ENCODE measurements at regions not wholly inside any gene's neighbourhood (a gene's known extent, or its start where the extent isn't known, plus 50 kb on each side); places are given as distances from the start of the nearest gene placed in this dataset.
A peak's percentile ranks its signal among the peaks of the same experiment; 100 is the strongest.

GRCh38 chr10:8193546-8193945 is 139.1 kb downstream of the GATA3 start:
- peaks cover 32% of the 10 kb centered on the region for H3K4me1 ChIP-seq (replicated peaks; ENCODE audit: insufficient read depth)
- H3K9me2 ChIP-seq (ENCODE audit: insufficient read depth), result no peaks in the 10 kb centered on the region
- ChIA-PET CTCF (no interaction called here), POLR2A (ENCODE audit: unreplicated experiment) (no interaction called here)
- no peaks in the 10 kb centered on the region for H3K36me3 ChIP-seq (ENCODE audit: low read depth)
- H3K27me3 ChIP-seq (ENCODE audit: insufficient read depth, low read depth), result no peaks in the 10 kb centered on the region
- H4K20me1 ChIP-seq (ENCODE audit: insufficient read depth), result no peaks in the 10 kb centered on the region
- H3K27ac ChIP-seq, result peak overlapping the region; percentile 99
- H2AFZ ChIP-seq, result peak overlapping the region; percentile 69
- H3K79me2 ChIP-seq (ENCODE audit: low read depth), result no peaks in the 10 kb centered on the region
- H3K4me2 ChIP-seq, result peak overlapping the region; percentile 93
- TF ChIP-seq, protein P1, sequence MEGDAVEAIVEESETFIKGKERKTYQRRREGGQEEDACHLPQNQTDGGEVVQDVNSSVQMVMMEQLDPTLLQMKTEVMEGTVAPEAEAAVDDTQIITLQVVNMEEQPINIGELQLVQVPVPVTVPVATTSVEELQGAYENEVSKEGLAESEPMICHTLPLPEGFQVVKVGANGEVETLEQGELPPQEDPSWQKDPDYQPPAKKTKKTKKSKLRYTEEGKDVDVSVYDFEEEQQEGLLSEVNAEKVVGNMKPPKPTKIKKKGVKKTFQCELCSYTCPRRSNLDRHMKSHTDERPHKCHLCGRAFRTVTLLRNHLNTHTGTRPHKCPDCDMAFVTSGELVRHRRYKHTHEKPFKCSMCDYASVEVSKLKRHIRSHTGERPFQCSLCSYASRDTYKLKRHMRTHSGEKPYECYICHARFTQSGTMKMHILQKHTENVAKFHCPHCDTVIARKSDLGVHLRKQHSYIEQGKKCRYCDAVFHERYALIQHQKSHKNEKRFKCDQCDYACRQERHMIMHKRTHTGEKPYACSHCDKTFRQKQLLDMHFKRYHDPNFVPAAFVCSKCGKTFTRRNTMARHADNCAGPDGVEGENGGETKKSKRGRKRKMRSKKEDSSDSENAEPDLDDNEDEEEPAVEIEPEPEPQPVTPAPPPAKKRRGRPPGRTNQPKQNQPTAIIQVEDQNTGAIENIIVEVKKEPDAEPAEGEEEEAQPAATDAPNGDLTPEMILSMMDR (conservative IDR thresholded peaks at IDR 0.05), result no peak
- TF ChIP-seq EZH2 (IDR thresholded peaks at IDR 0.05; ENCODE audit: low read depth), result no peak
- peaks cover 23% of the 10 kb centered on the region for H3F3A ChIP-seq (ENCODE audit: insufficient read depth, low read depth)
- peak overlapping the region; percentile 52; the same call in 1 of the 2 replicates for H3K4me3 ChIP-seq
- intact Hi-C loops (cut with micrococcal nuclease; ENCODE audit: unreplicated experiment), result loop anchor here (1.0 to 10.0 kb wide), 7 partner anchors 63 to 1015 kb away; no protein-coding TSS in a partner anchor
- peak; percentile 37 to 93 for DNase-seq
- TSS peak; percentile 100 for BruUV-seq (replicated peaks)
- no peaks in the 10 kb centered on the region for H3K9me3 ChIP-seq (ENCODE audit: insufficient read depth, low read depth)

DNA sequence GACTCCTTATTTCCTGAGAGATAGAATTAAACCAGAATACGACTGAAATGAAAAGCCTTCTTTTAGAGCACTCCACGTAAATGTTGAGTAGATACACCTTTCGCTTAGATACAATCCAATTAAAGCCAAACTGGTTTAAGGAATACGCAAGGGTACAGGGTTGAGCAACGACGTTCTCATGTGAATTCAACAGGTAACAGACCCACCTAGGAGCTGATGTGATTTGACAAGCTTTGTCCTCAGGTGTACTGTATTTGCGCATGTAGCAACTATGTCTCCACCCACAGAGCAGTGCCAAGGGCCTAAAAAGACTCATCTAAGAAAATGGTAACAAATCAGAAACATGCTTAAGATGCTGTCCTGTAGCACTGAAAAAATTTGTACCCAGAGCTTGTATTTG is 139.6 kb downstream of the GATA3 start:
- Histone ChIP-seq H3K9me3 (ENCODE audit: insufficient read depth, low read depth) (no peaks in the 10 kb centered on the region), H3K4me1 (replicated peaks; ENCODE audit: insufficient read depth) (peaks cover 32% of the 10 kb centered on the region), H3K27me3 (ENCODE audit: insufficient read depth, low read depth) (no peaks in the 10 kb centered on the region), H3K27ac (peak overlapping the region; percentile 99), H3K79me2 (ENCODE audit: low read depth) (no peaks in the 10 kb centered on the region), H3K4me3 (peak overlapping the region; percentile 52; the same call in 1 of the 2 replicates), H3K36me3 (ENCODE audit: low read depth) (no peaks in the 10 kb centered on the region), H3F3A (ENCODE audit: insufficient read depth, low read depth) (peaks cover 23% of the 10 kb centered on the region), H3K4me2 (peak overlapping the region; percentile 93), H4K20me1 (ENCODE audit: insufficient read depth) (no peaks in the 10 kb centered on the region), H2AFZ (peak overlapping the region; percentile 69), H3K9me2 (ENCODE audit: insufficient read depth) (no peaks in the 10 kb centered on the region)
- POLR2A ChIA-PET (ENCODE audit: unreplicated experiment), result interaction anchor here (0.6 to 0.8 kb wide), 4 partner anchors 11 to 434 kb away, joined by 3 to 8 read pairs (median 3); no protein-coding TSS in a partner anchor
- DNase-seq, result peak; percentile 53 to 87
- TF ChIP-seq, protein P1 (conservative IDR thresholded peaks at IDR 0.05), result no peak
- no peak for TF ChIP-seq EZH2 (IDR thresholded peaks at IDR 0.05; ENCODE audit: low read depth)
- TSS peak; percentile 93 for BruUV-seq (replicated peaks)
- intact Hi-C loops (cut with micrococcal nuclease; ENCODE audit: unreplicated experiment), result loop anchor here (10.0 kb wide), 1 partner anchor 511 kb away; no protein-coding TSS in a partner anchor
- CTCF ChIA-PET, result interaction anchor here (0.7 kb wide), 1 partner anchor 129 kb away, joined by 4 read pairs; no protein-coding TSS in a partner anchor

- H4K20me1 ChIP-seq (ENCODE audit: insufficient read depth), result no peaks in the 10 kb centered on the region
- H3K36me3 ChIP-seq (ENCODE audit: low read depth), result no peaks in the 10 kb centered on the region
- H3F3A ChIP-seq (ENCODE audit: insufficient read depth, low read depth), result no peaks in the 10 kb centered on the region
- TF ChIP-seq, protein P1 (conservative IDR thresholded peaks at IDR 0.05), result no peak
- no peak for TF ChIP-seq EZH2 (IDR thresholded peaks at IDR 0.05; ENCODE audit: low read depth)
- POLR2A ChIA-PET (ENCODE audit: unreplicated experiment), result no interaction called here
- no peaks in the 10 kb centered on the region for H3K9me2 ChIP-seq (ENCODE audit: insufficient read depth)
- H3K27me3 ChIP-seq (ENCODE audit: insufficient read depth, low read depth), result no peaks in the 10 kb centered on the region
- H3K4me3 ChIP-seq, result no peak overlapping the region
- CTCF ChIA-PET, result no interaction called here
- BruUV-seq (replicated peaks), result no TSS peak
- intact Hi-C loops (cut with micrococcal nuclease; ENCODE audit: unreplicated experiment), result no loop called here
- H3K9me3 ChIP-seq (ENCODE audit: insufficient read depth, low read depth), result no peaks in the 10 kb centered on the region
- H3K4me2 ChIP-seq, result no peak overlapping the region
- H3K27ac ChIP-seq, result no peak overlapping the region
- no peak for DNase-seq
- no peaks in the 10 kb centered on the region for H3K4me1 ChIP-seq (replicated peaks; ENCODE audit: insufficient read depth)
- H3K79me2 ChIP-seq (ENCODE audit: low read depth), result no peaks in the 10 kb centered on the region
- H2AFZ ChIP-seq, result no peak overlapping the region
These were observed 152.4 kb downstream of the GATA3 start for GRCh38 chr10:8206882-8207281.
